Uterus (tissue), 2 donors: ENCODE measurements at regions not wholly inside any gene's neighbourhood (a gene's known extent, or its start where the extent isn't known, plus 50 kb on each side); places are given as distances from the start of the nearest gene placed in this dataset.

Experiments used
- POLR2A ChIP-seq, 2 donors: fragments of 450-650 bp; IDR thresholded peaks; one replicate each; pipeline ENCODE4 v1.6.1; 2016; ENCODE audit warnings: antibody characterized with exemption in 2 of 2, mild to moderate bottlenecking in 1 of 2, moderate library complexity in 1 of 2
- TF ChIP-seq, protein P1 (sequence below), 4 experiments: fragments of 200-600 bp in 2 of 4; fragments of 450-650 bp in 2 of 4; sonication (generic) in 2 of 4; IDR thresholded peaks; one replicate each; pipeline ENCODE4 v1.5.1; 2016 to 2019; ENCODE audit warnings: antibody characterized with exemption in 4 of 4, mild to moderate bottlenecking in 2 of 4, moderate library complexity in 1 of 4

DNA sequence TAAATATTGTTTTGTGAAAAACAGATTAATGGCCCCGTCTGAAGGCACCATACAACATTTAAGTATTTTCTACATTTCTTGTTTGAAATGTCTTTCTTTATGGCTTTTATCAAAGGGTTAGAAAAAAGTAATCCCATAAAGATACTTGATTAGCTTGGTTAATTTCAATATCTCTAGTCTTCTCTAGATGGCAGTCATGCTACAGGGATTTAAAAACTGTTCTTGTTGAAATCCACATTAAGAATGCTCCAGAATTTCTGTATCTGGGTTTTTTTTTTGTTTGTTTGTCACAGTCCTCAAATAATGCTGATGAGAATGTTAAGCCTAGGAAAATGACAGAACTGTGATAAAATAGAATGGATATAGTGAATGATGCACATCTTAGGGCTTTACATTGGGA, 109.0 kb upstream of the AADAT start:
- TF ChIP-seq, protein P1, sequence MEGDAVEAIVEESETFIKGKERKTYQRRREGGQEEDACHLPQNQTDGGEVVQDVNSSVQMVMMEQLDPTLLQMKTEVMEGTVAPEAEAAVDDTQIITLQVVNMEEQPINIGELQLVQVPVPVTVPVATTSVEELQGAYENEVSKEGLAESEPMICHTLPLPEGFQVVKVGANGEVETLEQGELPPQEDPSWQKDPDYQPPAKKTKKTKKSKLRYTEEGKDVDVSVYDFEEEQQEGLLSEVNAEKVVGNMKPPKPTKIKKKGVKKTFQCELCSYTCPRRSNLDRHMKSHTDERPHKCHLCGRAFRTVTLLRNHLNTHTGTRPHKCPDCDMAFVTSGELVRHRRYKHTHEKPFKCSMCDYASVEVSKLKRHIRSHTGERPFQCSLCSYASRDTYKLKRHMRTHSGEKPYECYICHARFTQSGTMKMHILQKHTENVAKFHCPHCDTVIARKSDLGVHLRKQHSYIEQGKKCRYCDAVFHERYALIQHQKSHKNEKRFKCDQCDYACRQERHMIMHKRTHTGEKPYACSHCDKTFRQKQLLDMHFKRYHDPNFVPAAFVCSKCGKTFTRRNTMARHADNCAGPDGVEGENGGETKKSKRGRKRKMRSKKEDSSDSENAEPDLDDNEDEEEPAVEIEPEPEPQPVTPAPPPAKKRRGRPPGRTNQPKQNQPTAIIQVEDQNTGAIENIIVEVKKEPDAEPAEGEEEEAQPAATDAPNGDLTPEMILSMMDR (IDR thresholded peaks at IDR 0.05): no peak
- TF ChIP-seq POLR2A (IDR thresholded peaks at IDR 0.05): no peak
